ENCODE measurements at regions not wholly inside any gene's neighbourhood (a gene's known extent, or its start where the extent isn't known, plus 50 kb on each side); places are given as distances from the start of the nearest gene placed in this dataset.

DNA sequence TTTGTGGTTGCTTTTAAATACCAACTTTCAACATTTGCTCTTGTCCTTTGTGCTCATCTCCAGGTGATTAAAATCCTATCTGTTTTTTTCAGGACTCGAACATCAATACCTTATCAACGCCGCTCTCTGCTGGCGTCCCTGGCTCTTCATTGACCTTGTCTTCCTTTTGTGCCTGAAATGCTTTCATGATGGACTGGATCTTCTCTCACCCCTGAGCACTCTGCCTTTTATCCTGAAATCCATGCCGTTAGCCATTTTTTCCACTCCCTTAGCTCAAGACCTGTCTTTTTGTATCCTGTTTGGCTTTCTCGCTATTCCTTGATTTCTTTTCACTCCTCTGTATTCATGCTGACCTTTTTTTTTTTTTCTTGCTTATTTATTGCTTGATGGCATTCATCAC is 549.5 kb upstream of the CPEB2 start:
- Mint-ChIP-seq H3K27ac (ENCODE audit: low read depth) (no peak overlapping the region), H3K9me3 (peaks cover 11% of the 10 kb centered on the region), H3K27me3 (no peaks in the 10 kb centered on the region), H3K4me1 (no peaks in the 10 kb centered on the region), H3K4me3 (no peak overlapping the region), H3K36me3 (ENCODE audit: insufficient read depth) (no peaks in the 10 kb centered on the region)
- ATAC-seq (replicated peaks; ENCODE audit: extremely low read depth, poor library complexity, severe bottlenecking) (no peak), DNase-seq (ENCODE audit: low spot score in 2 of 2) (no peak)

DNA sequence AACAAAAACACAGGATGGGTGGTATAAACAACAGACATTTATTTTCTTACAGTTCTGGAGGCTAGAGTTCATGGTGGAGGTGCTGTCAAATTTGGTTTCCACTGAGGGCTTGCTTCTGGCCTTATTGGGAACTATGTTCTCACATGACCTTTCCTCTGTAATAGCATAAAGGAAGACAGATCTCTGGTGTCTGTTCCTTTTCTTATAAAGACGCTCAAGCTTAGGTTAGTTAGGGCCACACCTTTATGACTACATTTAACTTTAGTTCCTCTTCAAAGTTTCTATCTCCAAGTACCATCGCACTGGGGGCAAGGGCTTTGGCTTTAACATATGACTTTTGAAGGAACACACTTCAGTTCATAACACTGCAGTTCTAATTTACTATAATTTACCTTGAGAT is 543.8 kb upstream of the CPEB2 start:
- H3K4me1 Mint-ChIP-seq = no peaks in the 10 kb centered on the region
- H3K27me3 Mint-ChIP-seq = no peaks in the 10 kb centered on the region
- H3K27ac Mint-ChIP-seq (ENCODE audit: low read depth) = no peak overlapping the region
- peaks cover 2% of the 10 kb centered on the region for H3K36me3 Mint-ChIP-seq (ENCODE audit: insufficient read depth)
- no peak for DNase-seq (ENCODE audit: low spot score in 2 of 2)
- peaks cover 13% of the 10 kb centered on the region for H3K9me3 Mint-ChIP-seq
- no peak for ATAC-seq (replicated peaks; ENCODE audit: extremely low read depth, poor library complexity, severe bottlenecking)
- no peak overlapping the region for H3K4me3 Mint-ChIP-seq

DNA sequence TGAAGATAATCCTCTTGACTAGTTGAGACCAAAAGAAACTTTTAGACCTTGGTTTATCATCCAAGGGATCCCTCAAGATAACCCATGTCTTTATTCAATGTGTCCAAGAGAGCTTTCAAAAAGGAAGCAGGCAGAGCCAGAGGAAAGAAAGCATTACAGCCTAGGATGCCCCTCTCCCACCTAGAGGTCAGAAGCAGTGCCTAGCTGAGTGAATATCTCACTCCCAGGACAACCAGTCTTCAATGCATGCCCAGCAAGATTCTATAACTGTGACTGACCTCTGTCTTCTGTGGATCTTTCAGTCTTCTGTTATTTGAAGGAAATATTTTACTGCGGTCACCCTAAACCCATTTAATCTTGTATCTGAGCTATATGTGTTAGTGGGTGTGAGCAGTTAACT is 537.2 kb upstream of the CPEB2 start:
- Mint-ChIP-seq H3K27me3 (no peaks in the 10 kb centered on the region), H3K4me3 (no peak overlapping the region), H3K4me1 (no peaks in the 10 kb centered on the region), H3K9me3 (peaks cover 14% of the 10 kb centered on the region), H3K36me3 (ENCODE audit: insufficient read depth) (peaks cover 2% of the 10 kb centered on the region), H3K27ac (ENCODE audit: low read depth) (no peak overlapping the region)
- ATAC-seq (replicated peaks; ENCODE audit: extremely low read depth, poor library complexity, severe bottlenecking) (no peak), DNase-seq (ENCODE audit: low spot score in 2 of 2) (no peak)

DNA sequence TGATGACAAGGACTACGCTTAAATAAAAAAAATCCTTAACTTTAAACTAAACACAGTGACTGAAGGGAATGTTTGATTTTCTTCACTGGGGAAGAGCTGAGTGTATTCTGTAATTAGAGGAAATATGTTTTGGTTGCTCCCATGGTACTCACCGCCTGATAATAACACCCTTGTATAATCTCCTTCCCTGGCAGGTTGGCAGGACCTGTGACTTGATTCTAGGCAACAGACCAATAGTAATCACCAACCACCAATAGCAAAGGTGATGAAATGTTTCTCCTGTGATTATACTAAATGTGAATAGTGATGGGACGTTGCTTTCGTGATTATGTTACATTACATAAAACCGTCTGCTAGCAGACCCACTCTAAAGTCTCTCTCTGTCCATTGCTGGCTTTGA is 536.8 kb upstream of the CPEB2 start:
- H3K4me3 Mint-ChIP-seq = no peak overlapping the region
- peaks cover 13% of the 10 kb centered on the region for H3K9me3 Mint-ChIP-seq
- H3K36me3 Mint-ChIP-seq (ENCODE audit: insufficient read depth) = peaks cover 2% of the 10 kb centered on the region
- H3K27me3 Mint-ChIP-seq = no peaks in the 10 kb centered on the region
- DNase-seq (ENCODE audit: low spot score in 2 of 2) = no peak
- H3K4me1 Mint-ChIP-seq = no peaks in the 10 kb centered on the region
- no peak for ATAC-seq (replicated peaks; ENCODE audit: extremely low read depth, poor library complexity, severe bottlenecking)
- H3K27ac Mint-ChIP-seq (ENCODE audit: low read depth) = no peak overlapping the region

DNA sequence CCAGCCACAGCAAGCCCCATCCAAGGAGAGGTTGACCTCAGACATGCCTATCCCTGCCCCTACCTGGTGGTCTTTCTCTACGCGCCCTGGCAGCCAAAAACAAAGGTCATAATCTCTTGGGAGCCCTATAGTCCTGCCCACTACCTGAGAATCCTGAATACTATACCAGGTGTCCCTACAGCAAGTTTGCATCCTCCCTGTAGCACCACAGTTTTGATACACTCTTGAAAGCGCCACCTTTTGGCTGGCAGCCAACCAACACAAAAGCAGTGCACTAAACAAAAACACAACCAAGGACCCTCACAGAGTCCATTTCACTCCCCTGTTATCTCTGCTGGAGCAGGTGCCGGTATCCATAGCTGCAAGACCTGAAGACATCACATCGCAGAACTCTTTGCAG is 523.8 kb upstream of the CPEB2 start:
- H3K9me3 Mint-ChIP-seq = peaks cover 5% of the 10 kb centered on the region
- DNase-seq (ENCODE audit: low spot score in 2 of 2) (no peak), ATAC-seq (replicated peaks; ENCODE audit: extremely low read depth, poor library complexity, severe bottlenecking) (no peak)
- no peaks in the 10 kb centered on the region for H3K27me3 Mint-ChIP-seq
- H3K4me1 Mint-ChIP-seq = no peaks in the 10 kb centered on the region
- H3K36me3 Mint-ChIP-seq (ENCODE audit: insufficient read depth) = peaks cover 2% of the 10 kb centered on the region
- H3K4me3 Mint-ChIP-seq = no peak overlapping the region
- no peak overlapping the region for H3K27ac Mint-ChIP-seq (ENCODE audit: low read depth)

DNA sequence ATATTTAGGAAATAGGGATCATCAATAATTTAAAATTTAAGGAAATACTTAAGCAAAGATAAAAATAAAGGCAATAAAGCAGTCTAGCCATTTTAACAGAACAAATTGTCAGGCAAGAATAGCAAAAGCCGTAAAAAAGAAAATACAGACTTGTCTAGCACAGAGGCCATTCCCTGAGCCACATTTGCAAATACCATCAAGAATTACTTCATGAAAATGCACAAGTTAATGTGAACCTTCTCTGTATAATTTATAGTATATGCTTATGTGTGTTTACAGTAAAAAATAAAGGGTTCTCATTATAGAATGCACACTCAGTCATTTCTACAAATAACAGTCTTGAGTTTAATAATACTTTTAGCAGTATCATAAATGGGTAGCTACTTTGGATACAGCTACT is 505.9 kb upstream of the CPEB2 start:
- no peaks in the 10 kb centered on the region for H3K4me1 Mint-ChIP-seq
- no peak overlapping the region for H3K27ac Mint-ChIP-seq (ENCODE audit: low read depth)
- ATAC-seq (replicated peaks; ENCODE audit: extremely low read depth, poor library complexity, severe bottlenecking) (no peak), DNase-seq (ENCODE audit: low spot score in 2 of 2) (no peak)
- no peak overlapping the region for H3K4me3 Mint-ChIP-seq
- no peaks in the 10 kb centered on the region for H3K36me3 Mint-ChIP-seq (ENCODE audit: insufficient read depth)
- no peaks in the 10 kb centered on the region for H3K27me3 Mint-ChIP-seq
- H3K9me3 Mint-ChIP-seq = peaks cover 17% of the 10 kb centered on the region

DNA sequence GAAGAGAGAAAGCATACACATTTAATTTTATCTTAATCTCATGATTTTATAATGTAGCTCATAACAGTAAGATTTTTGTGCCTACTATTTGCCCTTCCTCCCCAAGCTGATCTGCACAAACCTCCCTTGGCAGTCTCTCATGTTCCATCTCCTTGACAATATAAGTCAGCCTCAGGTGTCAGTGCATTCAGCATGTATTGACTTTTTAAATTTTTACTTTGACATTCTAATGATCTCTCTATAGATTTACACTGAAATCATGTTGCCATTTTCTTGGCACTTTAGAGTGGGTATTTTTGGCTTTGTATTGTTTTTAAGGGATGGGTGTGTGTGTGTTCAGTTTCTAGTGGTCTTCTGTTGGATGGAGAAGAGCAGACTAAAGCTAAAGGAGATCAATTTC is 505.3 kb upstream of the CPEB2 start:
- H3K36me3 Mint-ChIP-seq (ENCODE audit: insufficient read depth) = no peaks in the 10 kb centered on the region
- peaks cover 17% of the 10 kb centered on the region for H3K9me3 Mint-ChIP-seq
- ATAC-seq (replicated peaks; ENCODE audit: extremely low read depth, poor library complexity, severe bottlenecking) (no peak), DNase-seq (ENCODE audit: low spot score in 2 of 2) (no peak)
- no peak overlapping the region for H3K4me3 Mint-ChIP-seq
- no peaks in the 10 kb centered on the region for H3K27me3 Mint-ChIP-seq
- H3K27ac Mint-ChIP-seq (ENCODE audit: low read depth) = no peak overlapping the region
- no peaks in the 10 kb centered on the region for H3K4me1 Mint-ChIP-seq

DNA sequence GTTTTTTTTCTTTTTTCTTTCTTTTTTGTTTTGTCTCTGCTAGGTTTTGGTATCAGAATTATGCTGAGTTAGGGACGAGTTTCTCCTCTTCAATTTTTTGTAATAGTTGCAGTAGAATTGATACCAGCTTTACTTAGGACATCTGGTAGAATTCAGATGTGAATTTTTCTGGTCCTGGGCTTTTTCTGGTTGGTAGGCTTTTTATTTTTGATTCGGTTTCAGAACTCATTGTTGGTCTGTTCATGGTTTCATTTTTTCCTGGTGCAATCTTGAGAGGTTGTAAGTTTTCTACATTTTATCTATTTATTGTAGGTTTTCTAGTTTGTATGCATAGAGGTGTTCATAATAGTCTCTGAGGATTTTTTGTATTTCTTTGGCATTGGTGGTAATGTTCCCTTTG is 498.1 kb upstream of the CPEB2 start:
- Mint-ChIP-seq H3K4me3 (no peak overlapping the region), H3K27me3 (no peaks in the 10 kb centered on the region), H3K4me1 (no peaks in the 10 kb centered on the region), H3K9me3 (peaks cover 17% of the 10 kb centered on the region), H3K36me3 (ENCODE audit: insufficient read depth) (no peaks in the 10 kb centered on the region), H3K27ac (ENCODE audit: low read depth) (no peak overlapping the region)
- DNase-seq (ENCODE audit: low spot score in 2 of 2) = no peak
- no peak for ATAC-seq (replicated peaks; ENCODE audit: extremely low read depth, poor library complexity, severe bottlenecking)

DNA sequence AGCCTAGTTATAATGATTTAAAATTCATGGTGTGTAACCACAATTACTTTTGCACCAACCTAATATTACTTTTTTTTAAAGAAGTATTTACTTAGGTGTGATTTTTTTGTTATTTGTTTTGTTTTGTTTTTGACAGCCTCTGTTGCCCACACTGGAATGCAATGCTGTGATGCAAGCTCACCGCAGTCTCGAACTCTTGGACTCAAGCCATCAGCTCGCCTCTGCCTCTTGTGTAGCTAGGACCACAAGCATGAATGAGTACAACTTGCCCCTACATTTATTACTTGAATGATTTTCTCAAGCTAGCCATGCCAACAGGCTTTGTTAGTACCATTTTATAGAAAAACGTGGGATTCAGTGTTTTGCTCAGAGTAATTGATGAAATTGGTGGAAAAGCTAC is 488.8 kb upstream of the CPEB2 start:
- no peaks in the 10 kb centered on the region for H3K4me1 Mint-ChIP-seq
- H3K9me3 Mint-ChIP-seq = peaks cover 7% of the 10 kb centered on the region
- H3K36me3 Mint-ChIP-seq (ENCODE audit: insufficient read depth) = no peaks in the 10 kb centered on the region
- no peak for DNase-seq (ENCODE audit: low spot score in 2 of 2)
- H3K27me3 Mint-ChIP-seq = no peaks in the 10 kb centered on the region
- H3K27ac Mint-ChIP-seq (ENCODE audit: low read depth) = no peak overlapping the region
- no peak overlapping the region for H3K4me3 Mint-ChIP-seq
- ATAC-seq (replicated peaks; ENCODE audit: extremely low read depth, poor library complexity, severe bottlenecking) = no peak

DNA sequence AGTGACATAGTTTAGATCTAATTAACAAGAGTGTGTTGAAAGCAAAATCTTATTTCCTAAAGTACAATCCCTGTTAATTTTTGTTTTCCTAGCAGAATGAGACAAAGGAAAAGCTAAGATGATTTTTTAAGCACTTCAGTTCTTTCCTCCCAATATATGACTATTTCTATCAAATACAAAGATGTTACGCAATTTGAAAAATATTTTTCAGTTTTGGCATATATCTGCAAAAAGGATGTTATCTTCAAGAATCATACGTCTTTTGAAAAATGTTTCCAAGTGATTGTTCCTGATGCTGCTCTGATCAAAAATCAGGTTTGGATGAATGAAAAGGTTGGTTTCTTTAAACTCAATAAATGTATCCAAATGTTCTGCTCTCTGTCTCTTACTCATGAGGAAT is 486.7 kb upstream of the CPEB2 start:
- DNase-seq (ENCODE audit: low spot score in 2 of 2) = no peak
- ATAC-seq (replicated peaks; ENCODE audit: extremely low read depth, poor library complexity, severe bottlenecking) = no peak
- H3K27ac Mint-ChIP-seq (ENCODE audit: low read depth) = no peak overlapping the region
- H3K36me3 Mint-ChIP-seq (ENCODE audit: insufficient read depth) = no peaks in the 10 kb centered on the region
- H3K4me1 Mint-ChIP-seq = no peaks in the 10 kb centered on the region
- H3K4me3 Mint-ChIP-seq = no peak overlapping the region
- no peaks in the 10 kb centered on the region for H3K27me3 Mint-ChIP-seq
- H3K9me3 Mint-ChIP-seq = peaks cover 7% of the 10 kb centered on the region

DNA sequence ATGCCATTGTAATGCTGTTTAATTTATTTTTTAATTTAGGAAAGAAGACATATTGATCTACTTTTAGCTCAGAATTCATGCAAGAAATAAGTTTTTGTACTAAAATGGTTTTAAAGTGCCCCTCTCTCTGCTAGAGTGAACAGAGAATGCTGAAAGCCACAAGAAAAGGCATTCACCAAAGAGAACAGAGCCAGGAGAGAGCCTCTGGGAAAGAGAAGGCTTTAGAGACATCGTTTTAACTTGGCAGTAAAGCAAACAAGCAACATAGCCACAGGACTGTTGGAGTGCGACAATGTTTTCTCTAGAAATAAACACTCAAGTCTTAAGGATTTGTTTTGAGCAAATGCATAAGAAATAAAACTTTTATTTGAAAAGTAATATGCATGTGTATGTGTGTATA is 484.1 kb upstream of the CPEB2 start:
- DNase-seq (ENCODE audit: low spot score in 2 of 2) = no peak
- H3K4me3 Mint-ChIP-seq = no peak overlapping the region
- no peaks in the 10 kb centered on the region for H3K4me1 Mint-ChIP-seq
- ATAC-seq (replicated peaks; ENCODE audit: extremely low read depth, poor library complexity, severe bottlenecking) = no peak
- H3K27me3 Mint-ChIP-seq = no peaks in the 10 kb centered on the region
- H3K9me3 Mint-ChIP-seq = peaks cover 7% of the 10 kb centered on the region
- H3K36me3 Mint-ChIP-seq (ENCODE audit: insufficient read depth) = no peaks in the 10 kb centered on the region
- H3K27ac Mint-ChIP-seq (ENCODE audit: low read depth) = no peak overlapping the region

DNA sequence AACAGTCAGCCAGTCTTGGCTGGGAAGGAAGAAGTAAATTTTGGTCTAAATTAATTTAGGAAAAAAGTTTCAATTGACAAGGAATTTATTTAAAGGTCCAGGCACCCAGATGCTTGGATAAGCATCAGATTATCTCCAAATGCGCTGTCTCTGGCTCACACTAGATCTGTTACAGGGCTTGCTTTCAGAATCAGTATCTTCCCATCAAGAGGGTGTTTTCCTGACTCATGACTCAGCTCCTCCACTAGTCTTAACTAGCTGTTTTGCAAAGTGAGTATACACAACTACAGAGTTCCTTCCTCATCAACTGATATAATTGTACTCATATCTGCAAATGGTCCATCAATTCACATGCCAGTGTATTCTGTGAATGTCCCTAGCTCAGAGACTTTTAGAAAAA is 482.1 kb upstream of the CPEB2 start:
- H3K27ac Mint-ChIP-seq (ENCODE audit: low read depth) = no peak overlapping the region
- no peak for DNase-seq (ENCODE audit: low spot score in 2 of 2)
- H3K4me3 Mint-ChIP-seq = no peak overlapping the region
- H3K4me1 Mint-ChIP-seq = no peaks in the 10 kb centered on the region
- no peaks in the 10 kb centered on the region for H3K9me3 Mint-ChIP-seq
- no peaks in the 10 kb centered on the region for H3K36me3 Mint-ChIP-seq (ENCODE audit: insufficient read depth)
- no peak for ATAC-seq (replicated peaks; ENCODE audit: extremely low read depth, poor library complexity, severe bottlenecking)
- H3K27me3 Mint-ChIP-seq = no peaks in the 10 kb centered on the region

DNA sequence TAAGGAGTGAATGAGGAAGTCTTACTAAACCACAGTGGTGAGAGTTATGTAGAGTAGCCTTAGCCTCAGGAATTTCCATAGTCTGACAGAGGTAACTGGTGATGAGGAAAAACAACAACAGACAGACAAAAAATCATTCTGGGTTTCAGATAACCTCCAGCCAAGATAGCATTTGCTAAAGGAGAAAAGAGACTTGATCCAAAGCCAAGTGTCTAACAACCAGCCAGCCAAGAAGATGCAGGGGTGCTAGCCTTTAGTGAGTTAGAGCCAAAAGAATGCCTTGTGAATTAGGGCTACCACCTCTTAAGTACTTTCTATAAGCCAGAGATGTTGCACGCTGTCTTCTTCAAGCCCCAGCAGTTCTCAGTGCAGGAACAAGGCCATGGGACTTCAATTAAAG is 478.0 kb upstream of the CPEB2 start:
- ATAC-seq (replicated peaks; ENCODE audit: extremely low read depth, poor library complexity, severe bottlenecking) = no peak
- no peak overlapping the region for H3K4me3 Mint-ChIP-seq
- no peaks in the 10 kb centered on the region for H3K4me1 Mint-ChIP-seq
- H3K27me3 Mint-ChIP-seq = no peaks in the 10 kb centered on the region
- no peaks in the 10 kb centered on the region for H3K36me3 Mint-ChIP-seq (ENCODE audit: insufficient read depth)
- no peak overlapping the region for H3K27ac Mint-ChIP-seq (ENCODE audit: low read depth)
- no peaks in the 10 kb centered on the region for H3K9me3 Mint-ChIP-seq
- no peak for DNase-seq (ENCODE audit: low spot score in 2 of 2)

DNA sequence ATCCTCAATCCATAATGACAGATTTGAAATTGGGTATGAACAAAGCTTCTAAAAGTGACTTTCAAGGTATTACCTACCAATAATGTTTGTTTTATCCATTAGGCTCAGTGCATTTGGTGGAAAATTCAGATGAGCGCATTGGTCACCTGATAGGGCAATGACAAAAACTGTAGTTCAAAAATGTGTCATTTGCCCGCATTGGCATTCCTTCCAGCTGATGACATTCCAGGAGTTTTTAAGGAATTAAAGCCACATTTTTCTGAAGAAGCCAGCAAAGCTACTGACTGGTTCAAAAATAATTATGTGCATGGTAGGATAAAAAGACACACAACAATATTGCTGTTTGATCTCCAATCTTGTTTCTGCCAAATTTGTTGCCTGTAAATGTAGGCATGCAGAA is 473.4 kb upstream of the CPEB2 start:
- no peak for DNase-seq (ENCODE audit: low spot score in 2 of 2)
- Mint-ChIP-seq H3K4me1 (no peaks in the 10 kb centered on the region), H3K27ac (ENCODE audit: low read depth) (no peak overlapping the region)

More for the DNA sequence above, 473.4 kb upstream of the CPEB2 start:
- H3K9me3 Mint-ChIP-seq = peaks cover 6% of the 10 kb centered on the region
- H3K27me3 Mint-ChIP-seq = no peaks in the 10 kb centered on the region
- ATAC-seq (replicated peaks; ENCODE audit: extremely low read depth, poor library complexity, severe bottlenecking) = no peak
- H3K4me3 Mint-ChIP-seq = no peak overlapping the region
- H3K36me3 Mint-ChIP-seq (ENCODE audit: insufficient read depth) = no peaks in the 10 kb centered on the region

Measured in central memory CD8-positive, alpha-beta T cell (primary cell).